LNCaP clone FGC (cell line): ENCODE measurements at regions not wholly inside any gene's neighbourhood (a gene's known extent, or its start where the extent isn't known, plus 50 kb on each side); places are given as distances from the start of the nearest gene placed in this dataset.

Source experiments
- DNase-seq: peaks from one replicate; pipeline ENCODE4 v3.0.0-alpha.2; 2011; ENCODE audit warnings: low read depth
- H3K4me3 ChIP-seq: 2 replicates; pipeline ENCODE4 v1.5.1; 2011; ENCODE audit warnings: mild to moderate bottlenecking, low read depth, low read length, control low read depth
- TF ChIP-seq, protein P1 (sequence below): IDR thresholded peaks from 2 replicates; pipeline ENCODE4 v1.5.1; 2012; ENCODE audit warnings: mild to moderate bottlenecking; ENCODE audit not compliant: control insufficient read depth, insufficient read depth; ENCODE audit errors: extremely low read depth

DNA sequence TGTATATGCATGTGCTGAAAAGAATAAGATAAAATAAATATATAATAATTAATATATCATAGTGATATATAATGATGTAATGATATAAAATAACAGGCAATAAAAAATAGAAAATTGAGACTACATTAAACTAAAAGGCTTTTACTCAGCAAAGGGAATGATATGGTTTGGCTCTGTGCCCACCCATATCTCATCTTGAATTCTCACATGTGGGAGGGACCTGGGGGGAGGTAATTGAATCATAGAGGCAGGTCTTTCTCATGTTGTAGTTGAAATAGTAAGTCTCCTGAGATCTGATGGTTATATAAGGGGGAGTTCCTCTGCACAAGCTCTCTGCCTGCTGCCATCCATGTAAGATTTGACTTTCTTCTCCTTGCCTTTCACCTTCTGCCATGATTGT, 1550.9 kb upstream of the CDH6 start:
- DNase-seq = no peak
- TF ChIP-seq, protein P1, sequence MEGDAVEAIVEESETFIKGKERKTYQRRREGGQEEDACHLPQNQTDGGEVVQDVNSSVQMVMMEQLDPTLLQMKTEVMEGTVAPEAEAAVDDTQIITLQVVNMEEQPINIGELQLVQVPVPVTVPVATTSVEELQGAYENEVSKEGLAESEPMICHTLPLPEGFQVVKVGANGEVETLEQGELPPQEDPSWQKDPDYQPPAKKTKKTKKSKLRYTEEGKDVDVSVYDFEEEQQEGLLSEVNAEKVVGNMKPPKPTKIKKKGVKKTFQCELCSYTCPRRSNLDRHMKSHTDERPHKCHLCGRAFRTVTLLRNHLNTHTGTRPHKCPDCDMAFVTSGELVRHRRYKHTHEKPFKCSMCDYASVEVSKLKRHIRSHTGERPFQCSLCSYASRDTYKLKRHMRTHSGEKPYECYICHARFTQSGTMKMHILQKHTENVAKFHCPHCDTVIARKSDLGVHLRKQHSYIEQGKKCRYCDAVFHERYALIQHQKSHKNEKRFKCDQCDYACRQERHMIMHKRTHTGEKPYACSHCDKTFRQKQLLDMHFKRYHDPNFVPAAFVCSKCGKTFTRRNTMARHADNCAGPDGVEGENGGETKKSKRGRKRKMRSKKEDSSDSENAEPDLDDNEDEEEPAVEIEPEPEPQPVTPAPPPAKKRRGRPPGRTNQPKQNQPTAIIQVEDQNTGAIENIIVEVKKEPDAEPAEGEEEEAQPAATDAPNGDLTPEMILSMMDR = no peak
- H3K4me3 ChIP-seq = no peak overlapping the region

DNA sequence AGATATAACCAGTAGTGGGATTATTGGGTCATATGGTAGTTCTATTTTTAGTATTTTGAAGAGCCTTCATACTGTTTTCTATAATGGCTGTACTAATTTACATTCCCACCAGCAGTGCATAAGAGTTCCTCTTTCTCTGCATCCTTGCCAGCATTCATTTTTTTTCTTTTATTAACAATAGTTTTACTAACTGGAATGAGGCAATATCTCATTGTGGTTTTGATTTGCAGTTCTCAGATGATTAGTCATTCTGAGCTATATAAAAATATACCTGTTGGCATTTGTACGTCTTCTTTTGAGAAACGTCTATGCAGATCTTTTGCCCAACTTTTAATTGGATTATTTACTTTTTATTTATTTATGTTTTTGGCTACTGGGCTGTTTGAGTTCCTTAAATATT, 1579.3 kb upstream of the CDH6 start:
- TF ChIP-seq, protein P1 = no peak
- H3K4me3 ChIP-seq = no peak overlapping the region
- no peak for DNase-seq

DNA sequence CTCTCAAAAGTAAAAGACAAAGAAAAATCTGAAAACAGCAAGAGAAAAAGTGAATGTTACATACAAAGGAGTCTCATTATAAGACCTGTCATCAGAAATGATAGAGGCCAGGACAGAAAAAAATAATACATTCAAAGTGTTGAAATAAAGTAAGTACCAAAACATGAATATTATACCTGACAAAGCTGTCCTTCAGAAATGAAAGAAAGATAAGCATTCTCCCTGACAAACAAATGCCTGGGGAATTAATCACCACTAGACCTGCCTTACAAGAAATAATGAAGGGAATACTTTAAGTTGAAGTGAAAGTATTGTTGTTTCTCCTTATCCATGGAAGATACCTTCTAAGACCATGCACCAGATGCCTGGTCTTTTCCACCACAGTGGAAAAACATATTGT, 1605.2 kb upstream of the CDH6 start:
- H3K4me3 ChIP-seq = no peak overlapping the region
- TF ChIP-seq, protein P1 = no peak
- DNase-seq = no peak

DNA sequence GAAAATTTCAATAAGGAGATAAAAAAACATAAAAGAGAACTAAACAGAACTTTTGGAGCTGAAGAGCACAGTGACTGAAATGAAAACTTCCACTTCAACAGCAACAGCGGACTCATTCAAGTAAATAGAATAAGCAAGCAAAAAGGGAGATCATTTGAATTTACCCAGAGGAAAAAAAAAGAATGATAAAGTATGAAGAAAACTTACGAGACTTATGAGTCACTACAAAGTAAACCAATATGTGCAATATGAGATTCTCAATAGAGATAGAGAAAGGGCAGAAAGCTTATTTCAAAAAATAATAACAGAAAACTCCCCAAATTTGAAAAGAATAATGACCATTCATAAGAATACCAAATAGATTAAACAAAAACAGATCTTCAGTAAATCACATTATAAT, 1605.7 kb upstream of the CDH6 start:
- DNase-seq = no peak
- H3K4me3 ChIP-seq = no peak overlapping the region
- TF ChIP-seq, protein P1 = no peak

DNA sequence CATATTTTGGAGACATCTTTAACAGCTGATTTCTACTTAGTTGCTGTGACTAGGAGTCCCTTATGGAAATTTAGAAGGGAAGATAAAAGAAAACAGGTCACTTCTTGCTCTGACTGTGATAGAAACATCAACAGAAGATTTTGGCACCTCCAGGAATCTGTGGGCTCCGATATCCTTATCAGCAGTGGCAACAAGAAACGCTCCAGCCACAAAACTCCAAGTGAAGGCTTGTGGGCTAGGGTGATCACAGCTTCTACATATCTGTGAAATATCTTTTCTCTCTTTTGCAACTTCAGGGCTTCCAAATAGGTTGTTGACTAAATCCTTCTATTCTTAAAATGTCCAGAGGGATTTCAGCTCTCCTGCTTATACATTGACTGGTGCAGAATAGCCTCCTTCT, 1625.5 kb upstream of the CDH6 start:
- H3K4me3 ChIP-seq = no peak overlapping the region
- TF ChIP-seq, protein P1 = no peak
- DNase-seq = no peak

DNA sequence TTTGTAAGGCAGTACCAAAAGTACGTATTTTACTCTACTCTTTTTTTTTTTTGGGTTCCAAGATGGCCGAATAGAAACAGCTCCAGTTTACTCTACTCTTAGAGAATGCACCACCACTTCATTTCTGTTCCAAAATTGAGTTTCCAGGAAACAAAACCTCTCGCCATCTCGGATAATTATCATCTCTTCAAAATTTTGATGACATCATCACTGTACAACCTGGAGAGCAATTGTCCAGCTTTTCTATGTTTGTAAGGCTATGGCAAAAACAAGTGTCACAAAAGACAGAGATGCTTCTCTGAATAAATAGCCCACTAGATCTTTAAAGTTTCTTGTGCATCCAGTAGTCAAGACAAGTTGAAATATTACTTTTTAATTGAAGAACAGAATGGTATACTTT, 1631.9 kb upstream of the CDH6 start:
- DNase-seq = no peak
- H3K4me3 ChIP-seq = no peak overlapping the region
- TF ChIP-seq, protein P1 = no peak

DNA sequence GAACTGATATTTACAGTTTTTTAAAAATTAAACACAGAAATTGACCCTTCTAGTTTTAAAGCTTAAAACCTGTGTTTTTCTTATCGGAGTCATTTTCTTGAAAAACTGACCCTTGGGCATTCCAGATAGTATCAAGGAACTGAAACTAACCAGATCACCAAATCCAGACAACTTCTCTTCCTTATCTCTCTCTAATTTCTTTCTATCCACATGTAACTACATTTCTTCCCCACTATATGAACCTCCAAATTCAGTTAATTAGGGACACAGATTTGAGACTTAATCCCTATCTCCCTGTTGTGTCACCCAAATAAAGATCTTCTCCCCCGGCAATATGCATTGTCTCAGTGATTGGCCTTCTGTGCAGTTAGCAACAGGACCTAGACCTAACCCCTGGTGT, 1643.0 kb upstream of the CDH6 start:
- no peak overlapping the region for H3K4me3 ChIP-seq
- no peak for DNase-seq
- TF ChIP-seq, protein P1 = no peak
